ENCODE measurements at regions not wholly inside any gene's neighbourhood (a gene's known extent, or its start where the extent isn't known, plus 50 kb on each side); places are given as distances from the start of the nearest gene placed in this dataset.
"Not testable (repeated sequence)": the region's sequence is repeated elsewhere in the genome, so short reads cannot be mapped to it uniquely, and the experiment has no call there.

- DNase-seq = no peak
These were observed 138.2 kb upstream of the ADO start for GRCh38 chr10:62666275-62666674.

DNA sequence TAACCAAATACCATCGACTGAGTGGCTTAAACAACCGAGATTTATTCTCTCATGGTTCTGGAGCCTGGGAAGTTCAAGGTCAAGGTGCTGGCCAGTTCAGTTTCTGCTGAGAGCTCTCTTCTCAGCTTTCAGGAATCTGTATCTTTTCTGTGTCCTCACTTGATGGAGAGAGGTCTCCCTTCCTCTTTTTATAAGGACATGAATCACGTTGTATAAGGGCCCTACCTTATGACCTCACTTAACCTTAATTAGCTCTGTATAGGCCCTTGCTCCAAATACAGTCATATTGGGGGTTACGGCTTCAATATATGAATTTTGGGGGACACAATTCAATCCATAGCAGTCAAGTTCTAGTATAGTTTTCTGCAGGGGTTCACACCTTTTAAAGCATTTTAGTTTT, 135.2 kb upstream of the ADO start:
- DNase-seq = no peak

- DNase-seq = no peak
These were observed 133.4 kb upstream of the ADO start for GRCh38 chr10:62671104-62671503.

GRCh38 chr10:62681211-62681940, 123.1 kb upstream of the ADO start:
- DNase-seq = no peak

- DNase-seq = no peak
These were observed 119.6 kb upstream of the ADO start for GRCh38 chr10:62684911-62685310.

- DNase-seq = no peak
These were observed 117.2 kb upstream of the ADO start for GRCh38 chr10:62687230-62687748.

GRCh38 chr10:62688971-62689700, 115.4 kb upstream of the ADO start:
- DNase-seq = no peak

DNA sequence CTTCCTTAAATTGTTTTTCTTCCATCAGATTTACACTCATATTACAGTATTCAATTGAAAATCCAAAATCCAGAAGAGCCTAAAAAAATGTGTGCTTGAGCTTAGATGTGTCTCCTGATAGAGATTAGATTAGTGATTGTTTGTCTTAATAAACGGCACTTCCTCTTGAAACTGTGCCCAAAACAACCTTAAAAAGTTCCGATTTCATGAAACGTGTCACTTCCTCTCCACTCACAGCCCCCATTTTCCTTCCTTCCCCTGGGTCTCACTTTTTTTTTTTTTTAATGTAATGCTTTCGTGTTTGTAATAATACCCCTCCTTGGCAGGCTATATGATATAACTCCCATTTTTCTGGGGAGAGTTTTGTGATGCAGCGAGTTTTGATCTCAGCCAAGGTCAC, 114.8 kb upstream of the ADO start:
- no peak for DNase-seq

GRCh38 chr10:62690703-62691102, 113.8 kb upstream of the ADO start:
- DNase-seq = no peak

GRCh38 chr10:62691336-62691735, 113.2 kb upstream of the ADO start:
- no peak for DNase-seq

GRCh38 chr10:62692085-62692484, 112.4 kb upstream of the ADO start:
- no peak for DNase-seq

DNA sequence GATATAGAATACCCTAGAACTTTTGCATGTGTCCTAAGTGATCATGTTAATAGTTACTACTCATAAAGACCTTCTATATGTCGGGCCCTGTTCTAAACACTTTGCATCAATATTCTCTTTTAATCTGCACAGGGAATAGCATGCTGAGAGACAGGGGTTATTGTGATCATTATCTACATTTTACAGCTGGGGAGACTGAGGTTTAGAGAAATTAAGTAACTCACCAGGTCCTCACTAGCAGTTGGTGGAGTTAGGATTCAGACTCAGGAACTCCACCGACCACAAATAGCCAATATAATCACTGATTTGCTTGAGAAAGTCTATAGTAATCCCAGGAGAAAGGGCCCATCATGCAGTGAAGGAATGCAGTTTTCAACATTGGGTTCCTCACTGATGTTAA, 111.2 kb upstream of the ADO start:
- DNase-seq = no peak

DNA sequence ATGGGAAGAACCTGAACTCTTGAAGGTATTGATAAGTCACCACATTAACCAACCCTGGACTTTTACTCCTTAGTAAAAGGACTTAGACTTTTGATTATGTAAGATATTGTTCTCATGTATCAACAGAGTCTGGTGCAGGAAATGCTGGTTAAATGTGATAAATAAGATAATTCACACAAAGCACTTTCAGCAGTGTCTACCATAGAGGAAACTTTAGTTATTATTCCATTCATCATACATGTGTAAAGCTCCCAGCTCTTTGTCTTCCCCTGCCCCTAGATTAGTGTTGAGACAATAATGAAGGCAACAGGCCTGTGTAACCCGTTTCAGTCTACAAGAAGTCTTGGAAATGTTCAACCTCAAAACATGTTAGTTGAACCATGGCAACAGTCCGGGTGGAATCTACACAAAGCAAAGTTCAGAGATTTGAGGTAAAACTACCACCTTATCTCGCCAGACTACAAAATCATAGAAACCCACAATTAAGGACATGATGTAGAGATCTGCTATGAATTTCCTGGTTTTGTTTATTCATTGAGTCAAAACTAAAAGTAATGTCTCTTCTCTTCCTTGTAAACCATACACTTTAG, 109.9 kb upstream of the ADO start:
- DNase-seq = no peak

GRCh38 chr10:62696798-62697197, 107.7 kb upstream of the ADO start:
- no peak for DNase-seq

DNA sequence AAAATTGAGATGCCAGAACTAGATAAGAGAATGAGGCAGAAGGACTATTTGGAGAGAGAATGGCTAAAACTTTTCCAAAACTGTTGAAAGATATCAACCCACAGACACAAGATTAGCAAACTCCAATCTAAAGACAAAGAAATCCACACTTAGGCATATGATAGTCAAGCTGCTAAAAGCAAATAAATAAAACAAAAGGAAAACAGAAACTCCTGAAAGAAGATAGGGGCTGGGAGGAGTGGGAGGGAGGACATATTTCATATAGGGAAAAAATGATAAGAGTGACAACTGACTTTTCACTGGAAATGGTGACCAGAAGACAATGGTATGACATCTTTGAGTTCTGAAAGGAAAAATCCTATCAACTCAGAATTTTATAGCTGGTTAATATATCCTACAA, 105.4 kb upstream of the ADO start:
- no peak for DNase-seq

DNA sequence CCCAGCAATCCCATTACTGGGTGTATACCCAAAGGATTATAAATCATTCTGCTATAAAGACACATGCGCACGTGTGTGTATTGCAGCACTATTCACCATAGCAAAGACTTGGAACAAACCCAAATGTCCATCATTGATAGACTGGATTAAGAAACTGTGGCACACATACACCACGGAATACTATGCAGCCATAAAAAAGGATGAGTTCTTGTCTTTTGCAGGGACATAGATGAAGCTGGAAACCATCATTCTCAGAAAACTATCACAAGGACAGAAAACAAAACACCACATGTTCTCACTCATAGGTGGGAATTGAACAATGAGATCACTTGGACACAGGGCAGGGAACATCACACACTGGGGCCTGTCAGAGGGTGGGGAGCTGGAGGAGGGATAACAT, 100.4 kb upstream of the ADO start:
- DNase-seq = not testable (repeated sequence)

DNA sequence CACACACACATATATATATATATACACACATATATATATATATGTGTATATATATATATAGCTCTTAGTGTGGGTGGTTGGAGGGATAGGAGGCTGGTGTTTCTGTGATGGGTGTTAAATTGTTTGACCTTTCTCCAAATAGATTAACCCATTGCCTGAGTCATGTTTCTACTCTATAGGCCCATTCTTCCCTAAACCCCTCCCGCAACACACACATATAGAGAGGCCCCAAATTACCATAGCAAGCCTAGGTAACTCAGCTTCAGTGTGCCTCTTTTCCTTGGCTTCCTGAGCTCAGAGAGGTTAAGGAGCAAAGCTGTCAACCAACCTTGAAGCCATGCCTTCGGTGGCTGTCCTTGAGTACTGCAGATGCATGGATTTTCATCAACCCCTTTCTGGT, 98.7 kb upstream of the ADO start:
- no peak for DNase-seq

- no peak for DNase-seq
These were observed 96.7 kb upstream of the ADO start for GRCh38 chr10:62707810-62708209.

- DNase-seq = no peak
These were observed 96.0 kb upstream of the ADO start for GRCh38 chr10:62708569-62708968.

DNA sequence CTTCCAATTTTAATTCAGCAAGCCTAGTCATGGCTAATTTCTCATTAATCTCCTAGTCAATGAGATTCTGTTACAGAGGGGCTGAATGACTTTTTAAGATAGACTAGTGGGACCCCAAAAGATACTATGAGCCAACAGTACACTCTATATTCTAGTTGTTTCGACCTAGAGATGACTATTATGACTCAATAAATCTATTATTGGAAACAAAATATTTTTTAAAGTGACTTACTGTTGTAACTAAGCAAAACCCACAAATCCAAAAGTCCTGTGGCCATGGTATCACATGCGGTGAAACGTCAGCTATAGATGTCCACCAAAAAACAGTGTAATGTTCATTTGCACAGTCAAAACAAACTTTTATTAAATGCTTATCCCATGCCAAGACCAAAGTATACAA, 95.3 kb upstream of the ADO start:
- DNase-seq = no peak

DNA sequence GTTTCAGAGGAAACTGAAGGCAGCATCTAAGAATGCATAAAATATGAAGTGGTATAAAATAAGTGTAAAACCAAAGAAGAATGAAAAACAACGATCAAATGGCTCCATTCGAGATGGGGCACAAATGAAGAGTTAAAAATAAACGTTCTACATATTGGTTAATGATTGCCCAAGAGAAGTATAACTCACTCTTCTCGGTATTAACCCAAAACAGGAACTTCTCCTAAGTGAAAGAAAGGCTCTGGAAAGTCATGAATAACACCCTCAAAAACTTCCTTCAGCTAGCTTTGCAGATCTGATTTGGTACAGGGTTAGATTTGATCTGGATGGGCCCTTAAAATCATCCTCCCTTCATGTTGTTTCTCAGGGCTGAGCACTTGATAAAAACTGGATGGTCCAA, 94.3 kb upstream of the ADO start:
- DNase-seq = no peak

- no peak for DNase-seq
These were observed 89.1 kb upstream of the ADO start for GRCh38 chr10:62715383-62715782.

DNA sequence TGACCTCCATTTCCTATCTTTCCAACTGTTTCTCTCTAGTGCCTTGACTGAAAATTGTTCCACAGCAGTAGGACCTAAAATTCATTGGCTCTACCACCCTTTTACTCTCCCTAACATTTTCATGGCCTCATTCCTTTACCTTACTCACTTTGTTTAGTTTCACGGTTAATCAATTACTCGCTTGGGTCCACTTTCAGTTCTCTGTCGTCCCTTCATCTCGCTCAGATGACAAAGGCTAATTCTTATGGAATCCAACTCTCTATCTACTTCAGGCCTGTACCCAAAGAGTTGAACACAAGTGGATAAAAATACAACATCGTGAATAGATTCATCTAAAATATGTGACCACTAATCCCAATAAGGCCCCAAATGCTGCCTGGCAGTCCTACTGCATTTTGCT, 85.9 kb upstream of the ADO start:
- no peak for DNase-seq

DNA sequence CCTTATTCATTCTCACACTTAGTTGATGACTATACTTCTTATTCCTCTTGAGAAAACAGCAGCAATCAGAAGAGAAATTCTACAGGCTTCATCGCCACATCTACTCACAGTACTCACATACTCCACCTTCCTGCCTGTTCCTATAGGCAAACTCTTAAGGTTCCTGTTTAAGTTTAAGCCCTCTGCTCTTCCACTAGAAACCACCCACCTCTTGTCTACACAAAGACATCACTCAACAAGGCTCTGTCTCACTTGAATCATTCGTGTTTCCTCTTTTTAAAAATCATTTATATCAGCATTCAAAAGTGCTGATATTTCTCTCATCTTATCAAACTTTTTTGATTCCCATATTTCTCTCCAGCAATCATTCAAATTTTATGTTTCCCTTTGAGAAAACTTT, 85.5 kb upstream of the ADO start:
- no peak for DNase-seq

Measured in DMS153 (cell line).